SKM-1 treated with dmso at 0.1 percent for 144 hours (cell line): ENCODE measurements at regions not wholly inside any gene's neighbourhood (a gene's known extent, or its start where the extent isn't known, plus 50 kb on each side); places are given as distances from the start of the nearest gene placed in this dataset.

Experiments
- DNase-seq: peaks from one replicate; lab custom pipeline; 2025; ENCODE audit not compliant: unreplicated experiment; lab: John Stamatoyannopoulos, UW

GRCh38 chr11:13104619-13105236 is 95.6 kb downstream of the RASSF10 start:
- DNase-seq = no peak

- peak; percentile 50 for DNase-seq
Observed at GRCh38 chr11:13105237-13105844, 96.2 kb downstream of the RASSF10 start.

GRCh38 chr11:13107544-13108044 is 98.5 kb downstream of the RASSF10 start:
- no peak for DNase-seq

GRCh38 chr11:13108416-13108815 is 99.3 kb downstream of the RASSF10 start:
- DNase-seq = no peak

- no peak for DNase-seq
Observed at GRCh38 chr11:13109616-13110015, 100.5 kb downstream of the RASSF10 start.

- DNase-seq = no peak
Observed at GRCh38 chr11:13110145-13110544, 101.0 kb downstream of the RASSF10 start.

GRCh38 chr11:13110929-13111812 is 102.1 kb downstream of the RASSF10 start:
- no peak for DNase-seq

GRCh38 chr11:13111813-13112130 is 102.7 kb downstream of the RASSF10 start:
- no peak for DNase-seq

- DNase-seq = peak; percentile 29
Observed at GRCh38 chr11:13114566-13115379, 105.7 kb downstream of the RASSF10 start.

- no peak for DNase-seq
Observed at GRCh38 chr11:13115380-13115675, 106.2 kb downstream of the RASSF10 start.

- DNase-seq = no peak
Observed at GRCh38 chr11:13116491-13116890, 107.4 kb downstream of the RASSF10 start.

- no peak for DNase-seq
Observed at GRCh38 chr11:13117344-13117743, 108.2 kb downstream of the RASSF10 start.

GRCh38 chr11:13118194-13118593 is 109.1 kb downstream of the RASSF10 start:
- DNase-seq = no peak

GRCh38 chr11:13118650-13119049 is 109.5 kb downstream of the RASSF10 start:
- no peak for DNase-seq

GRCh38 chr11:13119361-13119760 is 110.2 kb downstream of the RASSF10 start:
- no peak for DNase-seq

GRCh38 chr11:13119941-13120520 is 110.9 kb downstream of the RASSF10 start:
- no peak for DNase-seq

- DNase-seq = no peak
Observed at GRCh38 chr11:13120691-13121090, 111.6 kb downstream of the RASSF10 start.

GRCh38 chr11:13126430-13126829 is 117.3 kb downstream of the RASSF10 start:
- DNase-seq = no peak

GRCh38 chr11:13127161-13127560 is 118.0 kb downstream of the RASSF10 start:
- no peak for DNase-seq

- no peak for DNase-seq
Observed at GRCh38 chr11:13128354-13128753, 119.2 kb downstream of the RASSF10 start.

GRCh38 chr11:13134066-13134465 is 125.0 kb downstream of the RASSF10 start:
- DNase-seq = no peak
